ENCODE measurements at regions not wholly inside any gene's neighbourhood (a gene's known extent, or its start where the extent isn't known, plus 50 kb on each side); places are given as distances from the start of the nearest gene placed in this dataset.
"Not testable (repeated sequence)": the region's sequence is repeated elsewhere in the genome, so short reads cannot be mapped to it uniquely, and the experiment has no call there.

DNA sequence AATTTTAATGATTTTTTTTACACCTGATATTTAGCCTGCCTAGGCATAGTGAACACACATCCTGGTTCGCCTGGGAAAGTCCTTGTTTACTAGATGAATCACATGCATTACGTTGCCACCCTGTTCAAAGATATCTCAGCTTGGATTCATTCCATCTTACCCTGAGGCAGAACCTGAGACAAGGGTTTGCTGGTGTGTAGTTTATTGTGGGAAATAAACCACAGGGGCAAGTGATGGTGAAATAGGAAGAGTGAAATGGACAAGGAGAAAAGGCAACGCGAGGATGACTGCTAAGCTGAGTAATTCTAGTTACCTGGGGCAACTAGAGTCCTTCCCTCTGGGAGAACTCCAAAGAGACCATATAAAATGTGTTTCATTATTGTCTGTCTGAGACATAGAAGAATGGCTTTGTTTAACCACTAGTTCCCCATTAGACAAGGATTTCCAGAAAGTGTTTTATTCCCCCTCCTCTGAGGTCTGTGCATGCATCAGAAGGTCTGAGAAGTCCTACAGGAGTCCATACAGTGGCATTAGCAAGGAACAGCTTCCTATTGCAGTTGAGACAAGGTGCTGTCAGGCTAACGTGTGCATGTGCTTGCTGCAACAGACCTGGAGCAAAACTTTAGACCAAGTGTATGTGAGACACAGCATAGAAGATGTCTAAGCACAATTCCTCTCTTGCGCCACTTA lies 797.3 kb upstream of the FRG1 start:
- WGBS, 2 donors, result 57 to 59% methylated on average over 6 of the region's 6 CpGs
- Histone ChIP-seq H3K27ac (ENCODE audit: low read depth in 2 of 2, low read length in 1 of 2) (peak overlapping the region in 1 of 2 donors; percentile 10), H3K4me3 (ENCODE audit: low read depth in 1 of 2, low read length in 2 of 2) (no peak overlapping the region), H3K9me3 (ENCODE audit: control insufficient read depth in 2 of 2, insufficient read depth in 1 of 2, low read depth in 1 of 2, low read length in 1 of 2) (peaks cover 0 to 2% of the 10 kb centered on the region in 2 donors), H3K27me3 (ENCODE audit: control insufficient read depth in 1 of 2, insufficient read depth in 2 of 2, low read length in 2 of 2) (no peaks in the 10 kb centered on the region), H3K4me1 (ENCODE audit: control insufficient read depth in 2 of 2, insufficient read depth in 2 of 2, low read length in 1 of 2) (no peaks in the 10 kb centered on the region), H3K36me3 (ENCODE audit: control insufficient read depth in 2 of 2, insufficient read depth in 2 of 2, low read length in 1 of 2) (no peaks in the 10 kb centered on the region)

DNA sequence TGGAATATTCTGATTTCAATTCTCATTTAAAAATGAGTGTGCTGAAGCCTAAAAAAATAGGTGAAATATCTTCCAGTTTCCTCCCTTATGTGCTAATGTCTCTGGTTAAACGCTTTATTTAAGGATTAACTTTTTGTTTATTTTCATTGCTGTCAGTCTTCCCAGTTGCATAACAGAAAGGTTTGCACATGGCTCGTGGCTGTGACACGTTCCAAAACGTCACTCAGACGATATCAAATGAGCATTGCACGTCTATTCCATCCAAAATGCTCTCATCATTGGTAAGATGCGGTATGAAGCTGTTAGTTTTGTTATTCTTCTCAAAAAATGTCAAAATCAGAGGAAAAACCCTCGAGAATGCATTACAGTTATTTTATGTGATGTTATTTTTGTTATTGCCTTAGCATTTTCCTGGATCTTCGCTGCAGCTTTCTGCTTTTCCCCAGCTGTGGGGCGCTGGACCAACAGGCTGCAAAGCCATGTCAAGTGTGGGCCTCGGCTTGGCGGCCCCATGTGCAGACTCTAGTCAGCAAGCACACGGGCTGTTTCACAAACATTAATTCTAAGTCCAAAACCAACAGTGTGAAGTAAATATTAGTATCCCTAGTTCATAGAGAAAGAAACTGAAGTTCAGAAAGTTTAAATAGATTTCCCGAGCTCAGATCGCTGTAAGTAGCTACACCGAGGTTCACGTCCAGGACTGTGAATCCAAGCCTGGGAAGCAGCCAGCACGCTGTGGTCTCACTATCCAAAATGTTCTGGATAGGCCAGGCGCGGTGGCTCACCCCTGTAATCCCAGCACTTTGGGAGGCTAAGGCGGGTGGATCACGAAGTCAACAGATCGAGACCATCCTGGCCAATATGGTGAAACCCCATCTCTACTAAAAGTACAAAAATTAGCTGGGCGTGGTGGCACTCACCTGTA lies 793.4 kb upstream of the FRG1 start:
- H3K4me3 ChIP-seq (ENCODE audit: low read depth in 1 of 2, low read length in 2 of 2), result no peak overlapping the region
- peaks cover 0 to 2% of the 10 kb centered on the region in 2 donors for H3K9me3 ChIP-seq (ENCODE audit: control insufficient read depth in 2 of 2, insufficient read depth in 1 of 2, low read depth in 1 of 2, low read length in 1 of 2)
- no peak overlapping the region for H3K27ac ChIP-seq (ENCODE audit: low read depth in 2 of 2, low read length in 1 of 2)
- 63 to 65% methylated on average over 24 of the region's 24 CpGs for WGBS, 2 donors
- H3K4me1 ChIP-seq (ENCODE audit: control insufficient read depth in 2 of 2, insufficient read depth in 2 of 2, low read length in 1 of 2), result no peaks in the 10 kb centered on the region
- H3K27me3 ChIP-seq (ENCODE audit: control insufficient read depth in 1 of 2, insufficient read depth in 2 of 2, low read length in 2 of 2), result no peaks in the 10 kb centered on the region
- no peaks in the 10 kb centered on the region for H3K36me3 ChIP-seq (ENCODE audit: control insufficient read depth in 2 of 2, insufficient read depth in 2 of 2, low read length in 1 of 2)

DNA sequence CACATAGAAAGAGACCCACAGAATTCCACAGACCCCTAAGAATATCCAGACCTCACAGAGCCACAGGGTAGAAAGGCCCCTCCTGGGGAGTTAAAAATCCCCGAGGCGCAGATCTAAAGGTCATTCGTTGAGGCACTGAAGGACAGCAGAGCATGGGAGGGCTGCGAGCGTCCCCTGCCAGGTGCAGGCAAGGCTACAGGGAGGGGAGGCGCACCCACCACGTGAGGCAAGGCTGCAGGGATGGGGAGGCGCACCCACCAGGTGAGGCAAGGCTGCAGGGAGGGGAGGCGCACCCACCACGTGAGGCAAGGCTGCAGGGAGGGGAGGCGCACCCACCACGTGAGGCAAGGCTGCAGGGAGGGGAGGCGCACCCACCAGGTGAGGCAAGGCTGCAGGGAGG lies 785.6 kb upstream of the FRG1 start:
- WGBS, 2 donors, result 82 to 88% methylated on average over 12 to 13 of the region's 13 CpGs
- not testable (repeated sequence) for H3K9me3 ChIP-seq (ENCODE audit: control insufficient read depth in 2 of 2, insufficient read depth in 1 of 2, low read depth in 1 of 2, low read length in 1 of 2); H3K4me1 ChIP-seq (ENCODE audit: control insufficient read depth in 2 of 2, insufficient read depth in 2 of 2, low read length in 1 of 2); H3K36me3 ChIP-seq (ENCODE audit: control insufficient read depth in 2 of 2, insufficient read depth in 2 of 2, low read length in 1 of 2); H3K27me3 ChIP-seq (ENCODE audit: control insufficient read depth in 1 of 2, insufficient read depth in 2 of 2, low read length in 2 of 2); H3K27ac ChIP-seq (ENCODE audit: low read depth in 2 of 2, low read length in 1 of 2); H3K4me3 ChIP-seq (ENCODE audit: low read depth in 1 of 2, low read length in 2 of 2)

DNA sequence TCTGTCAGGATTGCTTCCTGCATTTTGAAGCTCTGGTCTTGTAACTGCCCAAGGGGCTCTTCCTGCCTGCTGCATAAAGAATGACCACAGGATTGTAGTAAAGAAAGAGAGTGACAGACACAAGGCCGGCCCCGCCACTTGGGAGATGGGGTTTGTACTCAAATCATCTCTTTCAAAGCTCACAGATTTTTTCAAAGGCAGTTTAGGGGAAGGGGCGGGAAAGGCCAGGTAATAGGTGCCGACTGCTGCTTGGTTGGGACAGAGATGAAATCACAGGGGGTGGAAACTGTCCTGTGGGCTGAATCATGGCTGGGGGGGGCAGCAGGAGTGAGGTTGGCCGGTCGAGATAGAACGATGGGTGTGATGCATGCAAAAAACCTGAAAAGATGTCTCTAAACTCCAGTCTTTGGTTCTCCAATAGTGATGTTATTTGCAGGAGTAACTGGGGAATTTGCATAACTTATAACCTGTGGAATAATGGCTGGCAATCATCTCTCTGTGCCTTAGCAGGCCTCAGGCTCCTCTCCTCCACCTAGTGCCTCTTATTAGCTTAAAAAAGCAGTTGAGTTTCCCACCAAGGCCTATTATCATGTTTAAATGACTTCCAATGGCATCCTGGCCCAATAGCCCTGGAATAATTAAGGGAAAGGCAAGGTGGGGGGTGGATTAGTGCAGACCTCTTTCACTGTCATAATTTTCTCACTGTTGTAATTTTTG lies 778.4 kb upstream of the FRG1 start:
- 63 to 73% methylated on average over 7 of the region's 7 CpGs for WGBS, 2 donors
- Histone ChIP-seq H3K4me3 (ENCODE audit: low read depth in 1 of 2, low read length in 2 of 2) (no peak overlapping the region), H3K27me3 (ENCODE audit: control insufficient read depth in 1 of 2, insufficient read depth in 2 of 2, low read length in 2 of 2) (no peaks in the 10 kb centered on the region), H3K27ac (ENCODE audit: low read depth in 2 of 2, low read length in 1 of 2) (no peak overlapping the region), H3K9me3 (ENCODE audit: control insufficient read depth in 2 of 2, insufficient read depth in 1 of 2, low read depth in 1 of 2, low read length in 1 of 2) (no peaks in the 10 kb centered on the region), H3K36me3 (ENCODE audit: control insufficient read depth in 2 of 2, insufficient read depth in 2 of 2, low read length in 1 of 2) (no peaks in the 10 kb centered on the region), H3K4me1 (ENCODE audit: control insufficient read depth in 2 of 2, insufficient read depth in 2 of 2, low read length in 1 of 2) (no peaks in the 10 kb centered on the region)

DNA sequence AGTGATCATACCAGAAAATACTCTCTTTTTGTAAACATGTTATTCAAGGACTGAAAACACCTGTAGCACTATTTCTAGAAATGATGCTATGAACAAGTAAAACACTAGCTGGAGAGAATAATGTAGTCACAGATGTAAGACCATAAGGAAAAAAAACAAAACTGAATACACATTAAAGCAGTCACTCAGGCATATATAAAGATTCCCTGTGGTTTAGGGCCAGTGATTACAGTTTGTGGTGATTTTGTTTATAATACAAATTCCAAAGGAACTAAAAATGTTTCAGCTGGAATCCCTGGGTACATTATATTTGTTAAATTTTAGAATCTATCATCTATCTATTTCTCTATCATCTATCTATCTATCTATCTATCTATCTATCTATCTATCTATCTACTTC lies 777.8 kb upstream of the FRG1 start:
- Histone ChIP-seq H3K27ac (ENCODE audit: low read depth in 2 of 2, low read length in 1 of 2) (no peak overlapping the region), H3K27me3 (ENCODE audit: control insufficient read depth in 1 of 2, insufficient read depth in 2 of 2, low read length in 2 of 2) (no peaks in the 10 kb centered on the region), H3K4me1 (ENCODE audit: control insufficient read depth in 2 of 2, insufficient read depth in 2 of 2, low read length in 1 of 2) (no peaks in the 10 kb centered on the region), H3K36me3 (ENCODE audit: control insufficient read depth in 2 of 2, insufficient read depth in 2 of 2, low read length in 1 of 2) (no peaks in the 10 kb centered on the region), H3K9me3 (ENCODE audit: control insufficient read depth in 2 of 2, insufficient read depth in 1 of 2, low read depth in 1 of 2, low read length in 1 of 2) (no peaks in the 10 kb centered on the region), H3K4me3 (ENCODE audit: low read depth in 1 of 2, low read length in 2 of 2) (no peak overlapping the region)

DNA sequence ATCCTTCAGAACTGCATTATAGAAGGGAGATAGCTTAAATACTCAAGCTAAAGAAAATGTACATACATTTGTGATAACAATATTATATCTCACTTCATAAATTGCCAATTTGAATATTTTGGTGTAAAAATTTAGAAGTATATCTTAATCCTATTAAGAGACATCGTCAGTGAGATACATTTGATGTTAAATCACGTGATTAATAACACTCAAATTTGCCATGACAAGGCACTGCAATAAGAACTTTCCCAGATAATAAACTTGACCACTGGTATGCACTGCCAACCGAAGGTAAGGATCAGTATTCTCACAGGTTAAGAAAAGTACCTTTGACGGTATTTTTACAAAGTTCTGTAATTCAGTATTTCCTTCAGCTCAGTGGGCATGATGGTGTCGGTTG lies 764.7 kb upstream of the FRG1 start:
- WGBS, 2 donors, result 83 to 86% methylated on average over 5 of the region's 5 CpGs
- Histone ChIP-seq H3K9me3 (ENCODE audit: control insufficient read depth in 2 of 2, insufficient read depth in 1 of 2, low read depth in 1 of 2, low read length in 1 of 2) (no peaks in the 10 kb centered on the region), H3K4me3 (ENCODE audit: low read depth in 1 of 2, low read length in 2 of 2) (no peak overlapping the region), H3K27ac (ENCODE audit: low read depth in 2 of 2, low read length in 1 of 2) (no peak overlapping the region), H3K27me3 (ENCODE audit: control insufficient read depth in 1 of 2, insufficient read depth in 2 of 2, low read length in 2 of 2) (no peaks in the 10 kb centered on the region), H3K4me1 (ENCODE audit: control insufficient read depth in 2 of 2, insufficient read depth in 2 of 2, low read length in 1 of 2) (no peaks in the 10 kb centered on the region), H3K36me3 (ENCODE audit: control insufficient read depth in 2 of 2, insufficient read depth in 2 of 2, low read length in 1 of 2) (no peaks in the 10 kb centered on the region)

DNA sequence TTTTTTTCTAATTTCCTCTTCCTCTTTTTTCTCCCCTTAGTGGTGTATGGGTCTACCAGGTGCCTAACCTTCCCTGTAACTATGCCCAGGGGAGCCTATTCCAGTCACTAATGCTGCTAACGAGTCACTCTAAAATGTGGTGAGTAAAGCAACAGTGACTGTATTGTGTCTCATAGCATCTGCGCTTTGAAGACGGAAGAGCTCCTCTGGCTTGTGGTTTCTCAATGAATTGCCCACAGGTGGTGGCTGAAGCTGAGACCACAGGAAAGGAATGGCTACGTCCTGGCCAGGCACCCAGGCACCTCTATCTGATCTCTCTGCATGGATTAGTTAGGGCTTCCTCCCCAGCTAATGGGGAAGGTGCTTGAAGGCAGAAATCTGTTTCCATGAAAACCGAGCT lies 763.5 kb upstream of the FRG1 start:
- Histone ChIP-seq H3K36me3 (ENCODE audit: control insufficient read depth in 2 of 2, insufficient read depth in 2 of 2, low read length in 1 of 2) (no peaks in the 10 kb centered on the region), H3K27ac (ENCODE audit: low read depth in 2 of 2, low read length in 1 of 2) (no peak overlapping the region), H3K27me3 (ENCODE audit: control insufficient read depth in 1 of 2, insufficient read depth in 2 of 2, low read length in 2 of 2) (no peaks in the 10 kb centered on the region), H3K4me1 (ENCODE audit: control insufficient read depth in 2 of 2, insufficient read depth in 2 of 2, low read length in 1 of 2) (no peaks in the 10 kb centered on the region), H3K4me3 (ENCODE audit: low read depth in 1 of 2, low read length in 2 of 2) (no peak overlapping the region), H3K9me3 (ENCODE audit: control insufficient read depth in 2 of 2, insufficient read depth in 1 of 2, low read depth in 1 of 2, low read length in 1 of 2) (no peaks in the 10 kb centered on the region)
- WGBS, 2 donors, result 72 to 77% methylated on average over 5 of the region's 5 CpGs

DNA sequence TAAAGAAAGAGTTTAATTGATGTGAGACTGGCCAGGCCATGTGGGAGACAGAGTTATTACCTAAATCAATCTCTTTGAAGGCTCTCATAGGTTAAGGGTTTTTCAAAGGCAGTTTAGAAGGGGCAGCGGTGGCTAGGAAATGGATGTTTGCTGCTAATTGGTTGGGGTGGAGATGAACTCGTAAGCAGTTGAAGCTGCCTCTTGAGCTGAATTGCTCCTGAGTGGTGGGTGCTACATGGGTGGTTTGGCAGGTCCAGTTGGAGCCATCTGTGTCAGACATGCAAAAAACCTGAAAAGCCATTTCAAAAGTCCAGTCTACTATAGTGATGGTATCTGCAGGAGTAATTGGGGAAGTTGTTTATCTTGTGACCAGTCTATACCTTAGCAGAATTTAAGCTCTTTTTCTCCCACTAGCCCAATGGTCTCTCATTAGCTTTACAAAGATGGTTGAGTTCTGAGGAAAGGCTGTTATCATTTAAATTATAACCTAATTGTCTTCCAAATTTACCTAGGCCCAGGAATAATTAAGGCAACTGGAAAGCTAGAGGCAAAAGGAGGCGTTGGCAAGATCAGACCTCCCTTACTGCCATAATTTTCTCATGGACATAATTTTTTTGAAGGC lies 762.4 kb upstream of the FRG1 start:
- Histone ChIP-seq H3K4me1 (ENCODE audit: control insufficient read depth in 2 of 2, insufficient read depth in 2 of 2, low read length in 1 of 2) (no peaks in the 10 kb centered on the region), H3K4me3 (ENCODE audit: low read depth in 1 of 2, low read length in 2 of 2) (no peak overlapping the region), H3K27me3 (ENCODE audit: control insufficient read depth in 1 of 2, insufficient read depth in 2 of 2, low read length in 2 of 2) (no peaks in the 10 kb centered on the region), H3K9me3 (ENCODE audit: control insufficient read depth in 2 of 2, insufficient read depth in 1 of 2, low read depth in 1 of 2, low read length in 1 of 2) (no peaks in the 10 kb centered on the region), H3K27ac (ENCODE audit: low read depth in 2 of 2, low read length in 1 of 2) (no peak overlapping the region), H3K36me3 (ENCODE audit: control insufficient read depth in 2 of 2, insufficient read depth in 2 of 2, low read length in 1 of 2) (no peaks in the 10 kb centered on the region)
- WGBS, 2 donors, result 68 to 85% methylated on average over 3 of the region's 3 CpGs

DNA sequence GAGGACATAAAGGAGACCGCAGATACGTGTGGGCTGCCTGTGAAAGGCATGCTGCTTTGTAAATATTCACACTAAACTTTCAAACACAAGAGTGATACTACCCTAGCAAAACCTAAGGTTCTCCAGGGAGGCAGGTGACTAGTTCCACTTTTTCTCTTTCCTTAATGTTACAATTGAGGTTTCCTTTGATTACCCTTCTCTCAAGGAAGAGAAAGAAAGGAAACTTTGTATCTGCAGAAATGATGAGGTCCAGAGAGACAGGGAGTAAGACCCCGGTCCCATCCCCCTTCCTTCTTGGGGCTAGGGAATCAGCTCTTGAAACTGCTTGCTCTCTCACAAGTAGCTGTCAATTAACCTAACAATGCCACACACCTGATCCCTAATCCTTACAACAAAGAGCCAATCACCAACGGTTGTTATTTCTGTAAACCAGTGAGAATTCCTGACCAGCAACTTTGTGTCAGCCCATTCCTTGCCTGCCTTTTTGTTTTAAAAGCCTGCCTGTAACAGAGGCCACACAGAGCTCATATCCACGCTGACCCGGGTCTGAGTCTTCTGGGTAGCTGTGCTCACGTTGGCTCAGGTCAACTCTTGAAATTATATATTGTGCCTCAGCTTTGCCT lies 754.8 kb upstream of the FRG1 start:
- Histone ChIP-seq H3K27me3 (ENCODE audit: control insufficient read depth in 1 of 2, insufficient read depth in 2 of 2, low read length in 2 of 2) (no peaks in the 10 kb centered on the region), H3K27ac (ENCODE audit: low read depth in 2 of 2, low read length in 1 of 2) (no peak overlapping the region), H3K36me3 (ENCODE audit: control insufficient read depth in 2 of 2, insufficient read depth in 2 of 2, low read length in 1 of 2) (no peaks in the 10 kb centered on the region), H3K9me3 (ENCODE audit: control insufficient read depth in 2 of 2, insufficient read depth in 1 of 2, low read depth in 1 of 2, low read length in 1 of 2) (no peaks in the 10 kb centered on the region), H3K4me3 (ENCODE audit: low read depth in 1 of 2, low read length in 2 of 2) (no peak overlapping the region), H3K4me1 (ENCODE audit: control insufficient read depth in 2 of 2, insufficient read depth in 2 of 2, low read length in 1 of 2) (no peaks in the 10 kb centered on the region)
- WGBS, 2 donors, result 35 to 40% methylated on average over 7 of the region's 7 CpGs

Measured in esophagus (tissue), 2 donors.